ENCODE measurements at regions not wholly inside any gene's neighbourhood (a gene's known extent, or its start where the extent isn't known, plus 50 kb on each side); places are given as distances from the start of the nearest gene placed in this dataset.

GRCh38 chr10:108000365-108000764, 835.9 kb upstream of the SORCS1 start:
- WGBS, 3 donors: 91 to 97% (median 96%) methylated on average over 1 of the region's 1 CpG
- H3K9me3 ChIP-seq: no peaks in the 10 kb centered on the region
- intact Hi-C loops (cut with DNase I): no loop called here

GRCh38 chr10:107994621-107995270, 830.2 kb upstream of the SORCS1 start:
- Histone ChIP-seq H3K9me3 (no peaks in the 10 kb centered on the region), H3K4me3 (no peak overlapping the region), H3K27ac (no peak overlapping the region), H3K27me3 (no peaks in the 10 kb centered on the region), H3K4me1 (ENCODE audit: insufficient read depth) (no peaks in the 10 kb centered on the region), H3K36me3 (no peaks in the 10 kb centered on the region)
- intact Hi-C loops (cut with DNase I): no loop called here
- no peak for DNase-seq
- TF ChIP-seq EP300 (IDR thresholded peaks at IDR 0.05): no peak
- TF ChIP-seq CTCF (IDR thresholded peaks at IDR 0.05): no peak
- TF ChIP-seq POLR2A (IDR thresholded peaks at IDR 0.05): no peak
- 47 to 53% (median 52%) methylated on average over 3 of the region's 3 CpGs for WGBS, 3 donors

More at GRCh38 chr10:108000365-108000764, 835.9 kb upstream of the SORCS1 start:
- Histone ChIP-seq H3K36me3 (no peaks in the 10 kb centered on the region), H3K4me1 (ENCODE audit: insufficient read depth) (no peaks in the 10 kb centered on the region), H3K27me3 (no peaks in the 10 kb centered on the region), H3K4me3 (no peak overlapping the region), H3K27ac (no peak overlapping the region)
- no peak for DNase-seq
- TF ChIP-seq EP300 (IDR thresholded peaks at IDR 0.05) (no peak), POLR2A (IDR thresholded peaks at IDR 0.05) (no peak), CTCF (IDR thresholded peaks at IDR 0.05) (no peak)

GRCh38 chr10:107986571-107986970, 822.1 kb upstream of the SORCS1 start:
- no peaks in the 10 kb centered on the region for H3K27me3 ChIP-seq
- no peak for TF ChIP-seq POLR2A (IDR thresholded peaks at IDR 0.05)
- intact Hi-C loops (cut with DNase I): no loop called here
- no peaks in the 10 kb centered on the region for H3K4me1 ChIP-seq (ENCODE audit: insufficient read depth)
- H3K36me3 ChIP-seq: no peaks in the 10 kb centered on the region
- no peaks in the 10 kb centered on the region for H3K9me3 ChIP-seq
- H3K27ac ChIP-seq: no peak overlapping the region
- WGBS, 3 donors: 64 to 82% (median 75%) methylated on average over 4 of the region's 4 CpGs
- no peak for DNase-seq
- H3K4me3 ChIP-seq: no peak overlapping the region

GRCh38 chr10:107984581-107984980, 820.1 kb upstream of the SORCS1 start:
- H3K9me3 ChIP-seq: no peaks in the 10 kb centered on the region
- H3K27ac ChIP-seq: no peak overlapping the region
- WGBS, 3 donors: 87 to 93% (median 89%) methylated on average over 3 of the region's 3 CpGs
- no peak for DNase-seq
- TF ChIP-seq CTCF (IDR thresholded peaks at IDR 0.05): no peak
- TF ChIP-seq POLR2A (IDR thresholded peaks at IDR 0.05): no peak
- TF ChIP-seq EP300 (IDR thresholded peaks at IDR 0.05): no peak
- intact Hi-C loops (cut with DNase I): no loop called here
- H3K4me3 ChIP-seq: no peak overlapping the region
- H3K27me3 ChIP-seq: no peaks in the 10 kb centered on the region
- H3K36me3 ChIP-seq: no peaks in the 10 kb centered on the region
- H3K4me1 ChIP-seq (ENCODE audit: insufficient read depth): no peaks in the 10 kb centered on the region

- Histone ChIP-seq H3K4me3 (no peak overlapping the region), H3K9me3 (no peaks in the 10 kb centered on the region), H3K36me3 (no peaks in the 10 kb centered on the region), H3K4me1 (ENCODE audit: insufficient read depth) (no peaks in the 10 kb centered on the region), H3K27me3 (no peaks in the 10 kb centered on the region), H3K27ac (no peak overlapping the region)
- TF ChIP-seq EP300 (IDR thresholded peaks at IDR 0.05): no peak
- no peak for TF ChIP-seq CTCF (IDR thresholded peaks at IDR 0.05)
- TF ChIP-seq POLR2A (IDR thresholded peaks at IDR 0.05): no peak
- intact Hi-C loops (cut with DNase I): no loop called here
- no peak for DNase-seq
- WGBS, 3 donors: 74 to 76% (median 74%) methylated on average over 2 of the region's 2 CpGs
These were observed 819.6 kb upstream of the SORCS1 start for GRCh38 chr10:107984149-107984548.

All from ovary (tissue), 7 donors.